ENCODE measurements at regions not wholly inside any gene's neighbourhood (a gene's known extent, or its start where the extent isn't known, plus 50 kb on each side); places are given as distances from the start of the nearest gene placed in this dataset.

DNA sequence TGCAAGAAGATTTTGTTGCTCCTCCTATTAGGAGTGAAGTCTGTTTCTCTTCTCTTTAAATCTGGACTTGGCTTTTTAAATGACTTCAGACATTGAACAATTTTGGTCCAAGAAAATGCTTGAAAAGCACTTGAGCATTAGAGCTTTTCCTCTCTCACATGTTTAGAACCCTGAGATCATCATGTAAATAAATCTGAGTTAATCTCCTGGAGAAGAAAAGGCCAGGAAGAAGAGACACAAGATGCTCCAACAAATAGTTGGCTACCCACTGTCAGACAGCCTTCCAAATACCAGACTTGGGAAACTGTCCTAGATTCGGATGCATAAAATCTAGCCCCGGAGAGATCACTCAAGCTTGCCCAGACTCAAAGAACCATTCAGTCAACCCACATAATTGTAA is 1353.1 kb upstream of the ADGRL4 start:
- Mint-ChIP-seq H3K4me3 (no peak overlapping the region), H3K27ac (no peak overlapping the region), H3K27me3 (no peaks in the 10 kb centered on the region), H3K9me3 (peaks cover 11% of the 10 kb centered on the region), H3K4me1 (ENCODE audit: low read depth) (no peaks in the 10 kb centered on the region), H3K36me3 (ENCODE audit: low read depth) (no peaks in the 10 kb centered on the region)
- POLR2A ChIA-PET: no interaction called here
- intact Hi-C loops (cut with DNase I, micrococcal nuclease): no loop called here
- DNase-seq (no peak), ATAC-seq (ENCODE audit: poor library complexity) (no peak)
- Histone ChIP-seq H3K27ac (ENCODE audit: low read depth in 1 of 2, low read length in 2 of 2) (no peak overlapping the region), H3K4me1 (ENCODE audit: insufficient read depth, low read length) (no peaks in the 10 kb centered on the region), H3K9me3 (ENCODE audit: control insufficient read depth in 1 of 2, insufficient read depth in 1 of 2, low read length in 2 of 2) (peaks cover 0 to 1% of the 10 kb centered on the region in 2 experiments), H3K4me3 (ENCODE audit: low read length) (no peak overlapping the region), H3K36me3 (ENCODE audit: insufficient read depth, low read length) (no peaks in the 10 kb centered on the region), H3K27me3 (ENCODE audit: control insufficient read depth in 1 of 2, insufficient read depth in 2 of 2, low read length in 2 of 2) (no peaks in the 10 kb centered on the region)
- CTCF ChIA-PET: no interaction called here
- TF ChIP-seq CTCF (IDR thresholded peaks at IDR 0.05): no peak

DNA sequence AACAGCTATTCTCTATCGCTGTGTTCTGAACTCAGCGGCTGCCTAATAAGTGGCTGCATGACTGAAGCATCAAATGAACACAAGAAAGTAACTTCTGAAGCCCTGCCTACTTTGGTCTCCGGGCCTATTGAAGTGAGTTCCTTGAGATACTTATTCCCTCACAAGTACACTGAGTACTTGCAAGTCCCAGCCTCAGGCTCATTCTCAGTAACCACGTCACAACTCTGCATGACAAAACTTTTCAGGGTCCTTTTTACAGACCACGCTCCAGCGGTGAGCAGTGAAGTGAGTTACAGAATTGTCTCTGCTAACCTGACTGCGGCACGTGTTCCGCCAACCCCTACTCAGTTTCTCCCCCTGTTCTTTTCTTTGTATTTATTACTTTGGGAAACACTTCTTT is 1342.7 kb upstream of the ADGRL4 start:
- H3K4me1 ChIP-seq (ENCODE audit: insufficient read depth, low read length): no peaks in the 10 kb centered on the region
- ChIA-PET POLR2A (no interaction called here), CTCF (no interaction called here)
- no peak overlapping the region for H3K4me3 ChIP-seq (ENCODE audit: low read length)
- no peaks in the 10 kb centered on the region for H3K36me3 ChIP-seq (ENCODE audit: insufficient read depth, low read length)
- Mint-ChIP-seq H3K4me3 (no peak overlapping the region), H3K27ac (no peak overlapping the region), H3K36me3 (ENCODE audit: low read depth) (no peaks in the 10 kb centered on the region), H3K9me3 (peaks cover 9% of the 10 kb centered on the region), H3K4me1 (ENCODE audit: low read depth) (no peaks in the 10 kb centered on the region), H3K27me3 (no peaks in the 10 kb centered on the region)
- ATAC-seq (ENCODE audit: poor library complexity) (no peak), DNase-seq (no peak)
- no peak for TF ChIP-seq CTCF (IDR thresholded peaks at IDR 0.05)
- intact Hi-C loops (cut with DNase I, micrococcal nuclease): no loop called here
- H3K9me3 ChIP-seq (ENCODE audit: control insufficient read depth in 1 of 2, insufficient read depth in 1 of 2, low read length in 2 of 2): peaks cover 0 to 9% of the 10 kb centered on the region in 2 experiments
- H3K27me3 ChIP-seq (ENCODE audit: control insufficient read depth in 1 of 2, insufficient read depth in 2 of 2, low read length in 2 of 2): no peaks in the 10 kb centered on the region
- no peak overlapping the region for H3K27ac ChIP-seq (ENCODE audit: low read depth in 1 of 2, low read length in 2 of 2)

DNA sequence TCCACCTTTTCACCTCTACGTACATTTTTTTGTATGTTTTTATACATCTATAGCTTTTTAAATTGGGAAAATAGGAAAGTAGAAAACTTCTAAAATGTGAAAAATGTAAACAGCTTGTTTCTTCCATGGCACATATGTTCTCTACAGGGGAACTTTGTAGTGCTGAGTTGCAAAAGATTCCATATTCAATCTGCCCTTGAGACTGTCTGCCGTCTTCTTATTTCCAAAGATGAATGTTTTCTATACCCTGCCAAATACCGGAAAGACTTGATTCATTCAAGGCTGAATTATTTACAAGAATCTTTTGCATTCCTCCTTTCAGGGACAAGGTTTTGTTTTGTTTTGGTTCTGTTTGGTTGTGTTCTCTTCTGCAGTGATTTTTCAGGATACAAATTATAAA is 1334.5 kb upstream of the ADGRL4 start:
- Histone ChIP-seq H3K36me3 (ENCODE audit: insufficient read depth, low read length) (no peaks in the 10 kb centered on the region), H3K4me1 (ENCODE audit: insufficient read depth, low read length) (no peaks in the 10 kb centered on the region), H3K4me3 (ENCODE audit: low read length) (no peak overlapping the region), H3K9me3 (ENCODE audit: control insufficient read depth in 1 of 2, insufficient read depth in 1 of 2, low read length in 2 of 2) (peaks cover 0 to 5% of the 10 kb centered on the region in 2 experiments), H3K27me3 (ENCODE audit: control insufficient read depth in 1 of 2, insufficient read depth in 2 of 2, low read length in 2 of 2) (no peaks in the 10 kb centered on the region), H3K27ac (ENCODE audit: low read depth in 1 of 2, low read length in 2 of 2) (no peak overlapping the region)
- ATAC-seq (ENCODE audit: poor library complexity): no peak
- no peaks in the 10 kb centered on the region for H3K27me3 Mint-ChIP-seq
- ChIA-PET POLR2A (no interaction called here), CTCF (no interaction called here)
- no peak for TF ChIP-seq CTCF (IDR thresholded peaks at IDR 0.05)
- intact Hi-C loops (cut with DNase I, micrococcal nuclease): no loop called here
- no peak overlapping the region for H3K27ac Mint-ChIP-seq
- H3K9me3 Mint-ChIP-seq: peaks cover 22% of the 10 kb centered on the region
- no peak overlapping the region for H3K4me3 Mint-ChIP-seq
- no peaks in the 10 kb centered on the region for H3K36me3 Mint-ChIP-seq (ENCODE audit: low read depth)
- DNase-seq: no peak
- H3K4me1 Mint-ChIP-seq (ENCODE audit: low read depth): no peaks in the 10 kb centered on the region
